ENCODE measurements at regions not wholly inside any gene's neighbourhood (a gene's known extent, or its start where the extent isn't known, plus 50 kb on each side); places are given as distances from the start of the nearest gene placed in this dataset.

- TF ChIP-seq CTCF (IDR thresholded peaks at IDR 0.05; ENCODE audit: low read length) (no peak), EZH2 (optimal IDR thresholded peaks at IDR 0.05; ENCODE audit: low read depth, low read length) (no peak), EZH2phosphoT487 (IDR thresholded peaks at IDR 0.05; ENCODE audit: low read length) (no peak)
These were observed 454.3 kb downstream of the PCDH17 start for GRCh38 chr13:58085819-58086218.
